ENCODE measurements at regions not wholly inside any gene's neighbourhood (a gene's known extent, or its start where the extent isn't known, plus 50 kb on each side); places are given as distances from the start of the nearest gene placed in this dataset.

- no peak for TF ChIP-seq SIN3A (IDR thresholded peaks at IDR 0.05; ENCODE audit: low read depth)
- no peak for TF ChIP-seq RAD21 (IDR thresholded peaks at IDR 0.05; ENCODE audit: low read depth)
- no peak for TF ChIP-seq POLR2A (IDR thresholded peaks at IDR 0.05; ENCODE audit: borderline replicate concordance, extremely low read depth, insufficient read depth, insufficient read length)
- TF ChIP-seq ELF1 (IDR thresholded peaks at IDR 0.05; ENCODE audit: borderline replicate concordance, low read depth) = no peak
- no peak for TF ChIP-seq YY1 (IDR thresholded peaks at IDR 0.05; ENCODE audit: extremely low read depth, insufficient replicate concordance, low read depth, low read length)
- no peak for TF ChIP-seq JUND (IDR thresholded peaks at IDR 0.05)
- TF ChIP-seq, protein P1, sequence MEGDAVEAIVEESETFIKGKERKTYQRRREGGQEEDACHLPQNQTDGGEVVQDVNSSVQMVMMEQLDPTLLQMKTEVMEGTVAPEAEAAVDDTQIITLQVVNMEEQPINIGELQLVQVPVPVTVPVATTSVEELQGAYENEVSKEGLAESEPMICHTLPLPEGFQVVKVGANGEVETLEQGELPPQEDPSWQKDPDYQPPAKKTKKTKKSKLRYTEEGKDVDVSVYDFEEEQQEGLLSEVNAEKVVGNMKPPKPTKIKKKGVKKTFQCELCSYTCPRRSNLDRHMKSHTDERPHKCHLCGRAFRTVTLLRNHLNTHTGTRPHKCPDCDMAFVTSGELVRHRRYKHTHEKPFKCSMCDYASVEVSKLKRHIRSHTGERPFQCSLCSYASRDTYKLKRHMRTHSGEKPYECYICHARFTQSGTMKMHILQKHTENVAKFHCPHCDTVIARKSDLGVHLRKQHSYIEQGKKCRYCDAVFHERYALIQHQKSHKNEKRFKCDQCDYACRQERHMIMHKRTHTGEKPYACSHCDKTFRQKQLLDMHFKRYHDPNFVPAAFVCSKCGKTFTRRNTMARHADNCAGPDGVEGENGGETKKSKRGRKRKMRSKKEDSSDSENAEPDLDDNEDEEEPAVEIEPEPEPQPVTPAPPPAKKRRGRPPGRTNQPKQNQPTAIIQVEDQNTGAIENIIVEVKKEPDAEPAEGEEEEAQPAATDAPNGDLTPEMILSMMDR (IDR thresholded peaks at IDR 0.05 in 2 of 3, conservative IDR thresholded peaks at IDR 0.05 in 1 of 3; ENCODE audit: borderline replicate concordance in 1 of 3, insufficient read depth in 1 of 3, low read depth in 2 of 3, low read length in 2 of 3) = no peak
- TF ChIP-seq TCF7L2 (IDR thresholded peaks at IDR 0.05; ENCODE audit: borderline replicate concordance, extremely low read depth, insufficient read depth, insufficient read length) = no peak
- TF ChIP-seq POLR2AphosphoS5 (IDR thresholded peaks at IDR 0.05; ENCODE audit: low read depth, low read length) = no peak
- no peak for TF ChIP-seq EZH2 (IDR thresholded peaks at IDR 0.05)
- TF ChIP-seq ZFX (IDR thresholded peaks at IDR 0.05) = no peak
- TF ChIP-seq, protein P2, sequence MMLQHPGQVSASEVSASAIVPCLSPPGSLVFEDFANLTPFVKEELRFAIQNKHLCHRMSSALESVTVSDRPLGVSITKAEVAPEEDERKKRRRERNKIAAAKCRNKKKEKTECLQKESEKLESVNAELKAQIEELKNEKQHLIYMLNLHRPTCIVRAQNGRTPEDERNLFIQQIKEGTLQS (IDR thresholded peaks at IDR 0.05) = no peak
- TF ChIP-seq, protein P3, sequence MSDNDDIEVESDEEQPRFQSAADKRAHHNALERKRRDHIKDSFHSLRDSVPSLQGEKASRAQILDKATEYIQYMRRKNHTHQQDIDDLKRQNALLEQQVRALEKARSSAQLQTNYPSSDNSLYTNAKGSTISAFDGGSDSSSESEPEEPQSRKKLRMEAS (IDR thresholded peaks at IDR 0.05) = no peak
- TF ChIP-seq CBX3 (IDR thresholded peaks at IDR 0.05; ENCODE audit: low read depth) = no peak
- no peak for TF ChIP-seq FOSL1 (IDR thresholded peaks at IDR 0.05; ENCODE audit: low read depth)
- H3K27me3 ChIP-seq (ENCODE audit: insufficient read depth, low read length) = no peaks in the 10 kb centered on the region
- H3K4me1 ChIP-seq (ENCODE audit: control insufficient read depth in 1 of 2, insufficient read depth in 2 of 2, low read length in 2 of 2) = no peaks in the 10 kb centered on the region
- no peak overlapping the region for H2AFZ ChIP-seq (ENCODE audit: low read depth, low read length, poor library complexity, severe bottlenecking)
- no peak overlapping the region for H3K9ac ChIP-seq (ENCODE audit: low read length)
- H4K20me1 ChIP-seq (ENCODE audit: insufficient read depth) = no peaks in the 10 kb centered on the region
- DNase-seq (ENCODE audit: low read depth, low spot score) (no peak), ATAC-seq (no peak)
- intact Hi-C loops (cut with micrococcal nuclease) = no loop called here
- no peak overlapping the region for H3K4me2 ChIP-seq (ENCODE audit: low read length)
- H3K36me3 ChIP-seq (ENCODE audit: control insufficient read depth in 1 of 2, insufficient read depth in 2 of 2, low read length in 2 of 2) = no peaks in the 10 kb centered on the region
- no peak overlapping the region for H3K27ac ChIP-seq (ENCODE audit: low read depth, low read length)
- CTCF ChIA-PET = interaction anchor here (1.3 kb wide), 1 partner anchor 24 kb away, joined by 3 read pairs; no protein-coding TSS in a partner anchor
- POLR2A ChIA-PET = no interaction called here
- H3K9me3 ChIP-seq (ENCODE audit: control insufficient read depth in 1 of 2, insufficient read depth in 1 of 2, low read depth in 1 of 2, low read length in 2 of 2) = no peaks in the 10 kb centered on the region
- no peaks in the 10 kb centered on the region for H3K9me2 ChIP-seq (ENCODE audit: insufficient read depth)
- H3K4me3 ChIP-seq (replicated peaks in 1 of 2; ENCODE audit: low read depth in 1 of 2, low read length in 2 of 2) = no peak overlapping the region
- H3K79me2 ChIP-seq (ENCODE audit: insufficient read depth, low read length) = no peaks in the 10 kb centered on the region
- BruUV-seq (replicated peaks) = no TSS peak
- RAD21 ChIA-PET (ENCODE audit: low non-redundant PET in 1 of 2, low total read pairs in 2 of 2, uncharacterized antibody in 2 of 2, unreplicated experiment in 2 of 2) = no interaction called here
Measured at GRCh38 chr6:138640028-138640427, 133.5 kb upstream of the CCDC28A start.
